ENCODE measurements at regions not wholly inside any gene's neighbourhood (a gene's known extent, or its start where the extent isn't known, plus 50 kb on each side); places are given as distances from the start of the nearest gene placed in this dataset.

DNA sequence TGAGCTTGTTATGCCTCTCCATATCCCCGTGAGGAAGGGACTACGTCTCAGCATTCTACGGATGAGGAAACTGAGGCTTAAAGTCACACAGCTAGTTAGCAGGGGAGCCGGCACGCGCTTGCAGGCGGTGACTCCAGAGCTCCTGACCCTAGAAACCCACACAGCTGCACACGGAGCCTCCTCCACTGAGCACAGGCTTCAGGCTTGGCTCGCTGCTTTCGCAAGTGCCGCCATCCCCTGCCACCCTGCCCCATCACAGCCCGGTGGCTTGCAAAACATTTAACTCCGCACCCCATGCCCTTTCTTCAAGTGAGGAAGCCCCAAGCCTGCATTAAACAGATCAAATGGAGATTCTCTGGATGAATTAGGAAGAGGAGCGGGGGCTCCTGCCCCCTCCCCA lies 138.3 kb downstream of the HSD17B3 start:
- no peak for DNase-seq
- Histone ChIP-seq H3K36me3 (replicated peaks; ENCODE audit: control insufficient read depth, insufficient read depth, low read length) (no peaks in the 10 kb centered on the region), H3K4me3 (ENCODE audit: insufficient read depth, low read depth, low read length) (no peak overlapping the region), H3K27me3 (ENCODE audit: control insufficient read depth, insufficient read depth, low read length) (no peaks in the 10 kb centered on the region; the same call in 1 of the 2 replicates)

DNA sequence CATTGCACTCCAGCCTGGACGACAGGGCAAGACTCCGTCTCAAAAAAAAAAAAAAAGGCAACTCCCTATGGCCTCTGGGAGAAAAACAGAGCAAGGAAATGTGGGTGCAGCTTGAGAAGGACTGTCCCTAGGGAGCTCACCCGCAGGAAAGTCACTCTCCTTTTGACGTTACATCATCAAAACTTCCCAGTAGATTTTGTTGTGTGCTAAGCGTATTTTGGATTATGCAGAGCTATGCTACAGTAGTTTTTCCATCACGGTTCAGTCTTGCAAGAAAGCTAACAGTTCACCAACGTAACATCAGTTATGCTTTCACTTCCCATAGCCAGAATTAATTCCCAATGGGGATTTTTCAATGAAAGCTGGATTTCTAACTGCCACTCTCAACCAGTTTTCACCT lies 138.8 kb downstream of the HSD17B3 start:
- H3K4me3 ChIP-seq (ENCODE audit: insufficient read depth, low read depth, low read length): no peak overlapping the region
- H3K27me3 ChIP-seq (ENCODE audit: control insufficient read depth, insufficient read depth, low read length): no peaks in the 10 kb centered on the region; the same call in 1 of the 2 replicates
- H3K36me3 ChIP-seq (replicated peaks; ENCODE audit: control insufficient read depth, insufficient read depth, low read length): no peaks in the 10 kb centered on the region
- DNase-seq: no peak

DNA sequence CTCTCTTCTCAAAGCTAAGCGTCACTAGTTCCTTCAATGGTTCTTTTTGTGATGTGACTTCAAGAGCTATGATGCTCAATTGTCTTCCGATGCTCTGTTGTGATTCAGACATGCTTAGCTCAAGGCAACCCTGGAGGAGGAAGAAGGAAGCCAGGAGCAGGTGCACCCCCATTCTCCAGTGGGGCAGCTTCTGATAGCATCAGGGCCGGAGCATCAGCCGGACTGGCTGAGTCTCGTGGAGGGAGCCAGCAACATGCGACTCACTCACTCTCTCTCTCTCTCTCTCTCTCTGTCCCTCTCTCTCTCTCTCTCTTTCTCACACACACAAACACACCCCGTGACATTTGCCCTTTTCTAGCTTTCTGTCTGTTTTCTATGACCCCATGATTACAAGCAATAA lies 140.2 kb downstream of the HSD17B3 start:
- Histone ChIP-seq H3K36me3 (replicated peaks; ENCODE audit: control insufficient read depth, insufficient read depth, low read length) (no peaks in the 10 kb centered on the region), H3K27me3 (ENCODE audit: control insufficient read depth, insufficient read depth, low read length) (no peaks in the 10 kb centered on the region; the same call in 1 of the 2 replicates), H3K4me3 (ENCODE audit: insufficient read depth, low read depth, low read length) (no peak overlapping the region)
- no peak for DNase-seq

DNA sequence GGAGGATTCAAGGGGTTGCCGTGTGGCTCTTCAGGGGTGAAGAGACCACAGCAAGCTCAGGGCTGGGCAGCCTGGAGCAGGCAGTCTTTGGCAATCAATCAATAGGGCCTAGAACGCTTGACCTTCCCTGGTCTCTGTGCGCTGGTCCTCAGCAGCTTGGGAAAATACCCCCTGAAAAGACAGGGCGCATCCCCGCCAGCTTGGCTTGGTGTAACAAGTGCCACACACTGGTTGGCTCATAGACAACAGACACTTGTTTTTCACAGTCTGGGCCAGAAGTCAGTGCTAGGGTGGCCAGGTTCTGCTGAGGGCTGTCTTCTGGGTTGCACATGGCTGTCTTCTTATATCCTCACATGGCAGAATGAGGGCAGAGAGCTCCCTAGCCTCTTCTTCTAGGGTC lies 141.1 kb downstream of the HSD17B3 start:
- Histone ChIP-seq H3K4me3 (ENCODE audit: insufficient read depth, low read depth, low read length) (no peak overlapping the region), H3K27me3 (ENCODE audit: control insufficient read depth, insufficient read depth, low read length) (no peaks in the 10 kb centered on the region; the same call in 1 of the 2 replicates), H3K36me3 (replicated peaks; ENCODE audit: control insufficient read depth, insufficient read depth, low read length) (no peaks in the 10 kb centered on the region)
- no peak for DNase-seq

DNA sequence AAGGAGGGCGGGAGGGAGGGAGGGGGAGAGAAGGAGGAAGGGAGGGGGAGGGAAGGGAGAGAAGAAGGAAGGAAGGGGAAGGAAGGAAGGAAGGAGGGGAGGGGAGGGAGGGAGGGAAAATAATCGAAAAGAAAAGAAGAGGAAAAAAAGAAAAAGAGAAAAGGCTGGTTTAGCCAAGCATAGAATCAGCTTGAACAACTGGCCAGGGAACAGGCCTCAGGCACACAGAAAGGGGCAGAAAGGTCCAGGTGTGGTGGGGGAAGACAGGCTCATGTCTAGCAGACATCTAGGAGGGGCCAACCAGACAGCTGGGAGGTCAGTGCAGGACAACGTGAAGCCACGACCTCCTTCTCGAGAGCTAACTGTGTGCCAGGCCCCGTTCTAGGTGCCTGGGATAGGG lies 141.8 kb downstream of the HSD17B3 start:
- Histone ChIP-seq H3K27me3 (ENCODE audit: control insufficient read depth, insufficient read depth, low read length) (no peaks in the 10 kb centered on the region; the same call in 1 of the 2 replicates), H3K4me3 (ENCODE audit: insufficient read depth, low read depth, low read length) (no peak overlapping the region), H3K36me3 (replicated peaks; ENCODE audit: control insufficient read depth, insufficient read depth, low read length) (no peaks in the 10 kb centered on the region)
- no peak for DNase-seq

DNA sequence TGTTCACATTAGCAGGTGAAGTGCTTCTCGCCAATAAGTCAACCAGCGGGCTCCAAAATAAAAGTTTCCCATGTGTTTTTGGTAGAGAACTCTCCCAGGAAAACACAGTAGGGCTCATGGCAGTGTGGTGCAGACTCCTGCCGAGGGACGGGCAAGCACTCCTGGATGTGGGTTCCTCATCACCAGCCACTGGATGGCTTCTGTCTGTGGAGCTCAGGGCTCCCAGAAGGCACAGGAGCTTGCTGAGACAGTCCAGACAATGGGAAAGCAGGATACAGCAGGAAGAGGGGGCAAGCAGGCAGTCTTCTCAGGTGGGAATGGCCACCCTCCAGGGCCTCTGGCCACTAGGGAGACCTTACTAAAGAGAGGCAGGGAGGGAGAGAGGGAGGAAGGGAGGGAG lies 142.4 kb downstream of the HSD17B3 start:
- no peak overlapping the region for H3K4me3 ChIP-seq (ENCODE audit: insufficient read depth, low read depth, low read length)
- DNase-seq: no peak
- no peaks in the 10 kb centered on the region for H3K36me3 ChIP-seq (replicated peaks; ENCODE audit: control insufficient read depth, insufficient read depth, low read length)
- H3K27me3 ChIP-seq (ENCODE audit: control insufficient read depth, insufficient read depth, low read length): no peaks in the 10 kb centered on the region; the same call in 1 of the 2 replicates

DNA sequence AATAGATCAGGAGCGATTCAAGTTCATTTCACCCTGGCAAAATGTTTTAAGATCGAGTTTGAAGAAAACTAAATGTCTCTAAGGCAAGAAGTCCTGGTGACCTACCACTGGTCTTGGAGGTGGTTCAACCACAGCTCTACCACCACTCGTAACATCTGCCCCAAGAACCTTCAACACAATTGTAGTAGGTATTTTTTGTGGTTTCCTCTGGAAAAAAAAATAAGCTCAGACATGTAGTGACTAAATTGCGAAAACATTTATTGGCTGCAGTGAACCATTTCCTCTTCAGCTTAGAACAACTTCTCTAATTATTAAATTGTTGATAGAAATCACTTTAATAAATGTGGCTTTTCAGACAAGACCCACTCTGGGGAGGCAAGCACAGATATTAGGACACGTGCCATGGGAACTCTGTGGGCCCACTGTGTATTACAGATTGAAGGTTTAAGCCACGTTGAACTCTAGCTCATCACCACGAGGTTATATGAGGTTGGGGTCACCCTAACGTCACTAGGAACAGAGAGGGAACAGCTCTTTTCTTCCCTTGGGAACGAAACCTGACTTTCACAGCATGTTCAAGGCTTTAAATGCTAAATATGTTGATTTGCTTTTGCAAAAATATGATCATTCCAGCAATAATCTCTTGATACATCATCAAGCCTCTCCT lies 142.9 kb downstream of the HSD17B3 start:
- H3K27me3 ChIP-seq (ENCODE audit: control insufficient read depth, insufficient read depth, low read length): no peaks in the 10 kb centered on the region; the same call in 1 of the 2 replicates
- no peak for DNase-seq

DNA sequence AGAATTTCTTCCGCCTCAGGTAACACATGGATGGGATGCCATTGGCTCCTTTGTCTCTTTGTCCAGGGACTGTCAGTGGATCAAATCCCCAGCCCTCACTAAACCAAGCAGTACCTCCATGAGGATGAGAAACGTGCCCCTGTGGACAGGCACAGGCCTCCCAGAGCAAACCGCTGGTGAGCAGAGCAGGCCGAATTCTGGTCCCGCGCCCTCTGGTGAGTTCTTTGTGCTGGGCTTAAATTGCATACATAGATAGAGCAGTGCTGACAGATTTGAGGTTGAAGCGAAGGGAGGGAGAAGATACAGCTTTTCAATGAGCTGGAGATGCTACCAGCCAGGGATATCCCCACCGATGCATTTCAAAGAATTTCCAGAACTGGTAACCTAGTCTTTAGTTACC lies 143.8 kb downstream of the HSD17B3 start:
- no peaks in the 10 kb centered on the region for H3K36me3 ChIP-seq (replicated peaks; ENCODE audit: control insufficient read depth, insufficient read depth, low read length)
- H3K4me3 ChIP-seq (ENCODE audit: insufficient read depth, low read depth, low read length): no peak overlapping the region
- H3K27me3 ChIP-seq (ENCODE audit: control insufficient read depth, insufficient read depth, low read length): no peaks in the 10 kb centered on the region; the same call in 1 of the 2 replicates
- DNase-seq: no peak

More for the DNA sequence above, 142.9 kb downstream of the HSD17B3 start:
- Histone ChIP-seq H3K4me3 (ENCODE audit: insufficient read depth, low read depth, low read length) (no peak overlapping the region), H3K36me3 (replicated peaks; ENCODE audit: control insufficient read depth, insufficient read depth, low read length) (no peaks in the 10 kb centered on the region)

DNA sequence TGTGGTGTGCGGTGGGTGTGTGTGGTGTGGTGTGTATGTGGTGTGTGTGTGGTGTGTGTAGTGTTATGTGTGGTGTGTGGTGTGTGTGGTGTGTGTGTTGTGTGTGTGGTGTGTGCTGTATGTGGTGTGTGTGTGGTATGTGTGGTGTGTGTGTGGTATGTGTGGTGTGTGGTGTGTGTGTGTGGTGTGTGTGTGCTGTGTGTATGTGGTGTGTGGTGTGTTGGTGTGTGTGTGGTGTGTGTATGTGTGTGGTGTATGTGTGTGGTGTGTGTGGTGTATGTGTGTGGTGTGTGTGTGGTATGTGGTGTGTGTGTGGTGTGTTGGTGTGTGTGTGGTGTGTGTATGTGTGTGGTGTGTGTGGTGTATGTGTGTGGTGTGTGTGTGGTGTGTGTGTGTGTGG lies 144.3 kb downstream of the HSD17B3 start:
- no peaks in the 10 kb centered on the region; the same call in 1 of the 2 replicates for H3K27me3 ChIP-seq (ENCODE audit: control insufficient read depth, insufficient read depth, low read length)
- no peak for DNase-seq
- no peak overlapping the region for H3K4me3 ChIP-seq (ENCODE audit: insufficient read depth, low read depth, low read length)
- no peaks in the 10 kb centered on the region for H3K36me3 ChIP-seq (replicated peaks; ENCODE audit: control insufficient read depth, insufficient read depth, low read length)

DNA sequence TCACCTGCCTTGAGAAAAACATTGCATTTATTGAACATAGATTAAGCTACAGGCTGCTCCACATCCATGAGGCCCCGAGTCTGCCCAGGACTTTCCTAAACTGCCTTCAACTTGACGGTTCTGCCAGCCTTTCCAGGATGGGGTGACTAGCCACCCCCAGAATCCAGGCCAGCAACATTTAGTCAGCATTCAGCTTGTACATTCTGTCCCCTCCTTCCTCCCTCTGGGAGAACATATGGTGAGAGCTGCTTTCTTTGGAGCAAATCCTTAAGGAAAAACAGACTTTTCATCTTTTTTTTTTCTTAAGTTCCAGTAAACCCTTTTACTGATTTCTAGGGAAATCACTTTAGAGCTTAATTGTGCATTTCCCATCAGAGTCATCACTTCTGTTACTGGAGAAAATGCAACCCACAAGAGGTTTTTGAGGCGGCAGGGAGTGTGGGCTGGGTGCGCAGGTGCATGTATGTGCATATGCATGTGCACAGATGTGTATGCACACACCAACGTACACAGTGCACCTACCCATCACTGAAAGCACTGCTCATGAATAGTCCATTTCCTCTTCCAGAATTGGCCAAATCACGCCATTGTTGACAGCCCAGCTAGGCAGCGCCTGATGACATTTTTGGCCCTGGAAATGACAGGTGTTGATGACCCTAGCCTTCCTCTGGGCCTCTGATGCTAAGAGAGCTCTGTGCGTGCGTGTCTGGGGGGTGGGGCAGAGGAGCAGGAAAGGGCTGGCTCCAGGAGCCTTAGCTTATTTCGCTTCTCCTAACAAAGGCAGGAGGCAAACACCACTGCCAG lies 145.6 kb downstream of the HSD17B3 start:
- DNase-seq: peak; percentile 51

DNA sequence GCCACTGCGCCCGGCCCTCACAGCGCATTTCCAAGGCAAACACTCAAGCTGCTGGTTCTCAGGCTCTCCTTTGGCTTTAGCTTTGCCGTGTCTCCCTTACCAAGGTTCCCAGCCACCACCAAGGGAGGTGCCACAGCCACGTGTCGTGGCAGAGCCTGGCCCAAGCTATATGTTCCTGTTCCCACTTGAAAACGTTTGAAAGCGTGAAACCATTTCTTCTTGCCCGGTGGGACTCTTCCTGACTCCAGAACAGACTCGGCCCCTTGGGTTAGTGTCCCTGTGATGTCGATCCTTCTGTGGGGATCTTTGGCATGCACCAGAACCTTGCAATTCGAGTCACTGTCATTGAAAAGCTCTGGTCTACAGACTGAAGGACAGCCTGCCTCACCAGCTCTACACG lies 147.9 kb downstream of the HSD17B3 start:
- no peak overlapping the region for H3K4me3 ChIP-seq (ENCODE audit: insufficient read depth, low read depth, low read length)
- no peaks in the 10 kb centered on the region for H3K36me3 ChIP-seq (replicated peaks; ENCODE audit: control insufficient read depth, insufficient read depth, low read length)
- H3K27me3 ChIP-seq (ENCODE audit: control insufficient read depth, insufficient read depth, low read length): no peaks in the 10 kb centered on the region
- no peak for DNase-seq

More for the DNA sequence above, 145.6 kb downstream of the HSD17B3 start:
- Histone ChIP-seq H3K36me3 (replicated peaks; ENCODE audit: control insufficient read depth, insufficient read depth, low read length) (no peaks in the 10 kb centered on the region), H3K4me3 (ENCODE audit: insufficient read depth, low read depth, low read length) (no peak overlapping the region), H3K27me3 (ENCODE audit: control insufficient read depth, insufficient read depth, low read length) (no peaks in the 10 kb centered on the region; the same call in 1 of the 2 replicates)

DNA sequence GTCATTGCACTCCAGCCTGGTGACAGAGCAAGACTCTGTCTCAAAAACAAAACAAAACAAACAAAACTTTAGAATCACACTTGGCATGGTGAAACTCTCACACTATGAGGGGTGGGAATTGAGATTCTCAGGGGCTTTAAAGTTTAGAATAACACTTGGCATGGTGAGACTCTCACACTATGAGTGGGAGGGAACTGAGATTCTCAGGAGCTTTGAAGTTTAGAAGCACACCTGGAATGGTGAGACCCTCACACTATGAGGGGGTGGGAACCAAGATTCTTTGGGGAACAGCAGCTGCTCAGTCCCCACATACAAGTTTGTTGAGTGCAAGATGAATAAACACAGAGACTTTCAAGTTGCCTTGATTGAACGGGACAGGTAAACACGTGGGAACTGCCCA lies 149.4 kb downstream of the HSD17B3 start:
- Histone ChIP-seq H3K27me3 (ENCODE audit: control insufficient read depth, insufficient read depth, low read length) (no peaks in the 10 kb centered on the region), H3K36me3 (replicated peaks; ENCODE audit: control insufficient read depth, insufficient read depth, low read length) (no peaks in the 10 kb centered on the region), H3K4me3 (ENCODE audit: insufficient read depth, low read depth, low read length) (no peak overlapping the region)
- DNase-seq: no peak

DNA sequence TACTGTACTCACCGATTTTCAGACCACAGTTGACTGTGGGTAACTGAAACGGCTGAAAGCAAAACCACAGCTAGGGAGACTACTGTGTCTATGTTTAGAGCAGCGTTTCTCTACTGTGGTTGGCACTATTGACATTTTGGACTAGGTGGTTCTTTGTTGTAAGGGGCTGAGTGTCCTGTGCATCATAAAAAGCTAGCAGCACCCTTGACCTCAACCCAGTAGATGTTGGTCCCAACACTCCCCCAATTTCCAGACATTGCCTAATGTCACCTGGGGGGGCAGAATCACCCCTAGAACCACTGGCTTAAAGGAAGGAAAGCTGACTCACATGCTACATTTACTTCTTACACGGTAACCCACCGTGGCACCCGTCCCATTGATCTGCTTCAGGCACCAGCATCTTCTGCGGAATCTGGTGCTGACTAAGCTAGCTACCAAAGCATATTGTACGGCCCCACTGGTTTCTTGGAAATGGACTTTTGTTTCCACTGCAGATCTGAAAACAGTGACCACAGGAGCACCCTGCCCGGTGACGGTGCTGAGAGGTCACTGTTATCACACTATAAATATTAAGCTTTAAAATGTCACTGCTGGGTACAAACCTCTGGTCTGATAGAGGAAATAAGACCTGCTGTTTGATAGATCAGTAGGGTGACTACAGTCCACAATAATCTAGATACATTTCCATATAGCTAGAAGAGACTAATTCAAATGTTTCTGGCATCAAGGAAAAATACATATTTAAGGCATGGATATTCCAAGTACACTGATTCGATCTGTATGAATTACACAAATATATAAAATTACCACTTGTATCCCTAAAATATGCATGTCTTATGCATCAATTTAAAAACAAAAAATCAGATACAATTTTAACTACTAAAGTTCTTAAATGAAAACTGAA lies 151.4 kb downstream of the HSD17B3 start:
- H3K4me3 ChIP-seq (ENCODE audit: insufficient read depth, low read depth, low read length): no peak overlapping the region
- H3K27me3 ChIP-seq (ENCODE audit: control insufficient read depth, insufficient read depth, low read length): no peaks in the 10 kb centered on the region
- DNase-seq: no peak
- H3K36me3 ChIP-seq (replicated peaks; ENCODE audit: control insufficient read depth, insufficient read depth, low read length): no peaks in the 10 kb centered on the region

DNA sequence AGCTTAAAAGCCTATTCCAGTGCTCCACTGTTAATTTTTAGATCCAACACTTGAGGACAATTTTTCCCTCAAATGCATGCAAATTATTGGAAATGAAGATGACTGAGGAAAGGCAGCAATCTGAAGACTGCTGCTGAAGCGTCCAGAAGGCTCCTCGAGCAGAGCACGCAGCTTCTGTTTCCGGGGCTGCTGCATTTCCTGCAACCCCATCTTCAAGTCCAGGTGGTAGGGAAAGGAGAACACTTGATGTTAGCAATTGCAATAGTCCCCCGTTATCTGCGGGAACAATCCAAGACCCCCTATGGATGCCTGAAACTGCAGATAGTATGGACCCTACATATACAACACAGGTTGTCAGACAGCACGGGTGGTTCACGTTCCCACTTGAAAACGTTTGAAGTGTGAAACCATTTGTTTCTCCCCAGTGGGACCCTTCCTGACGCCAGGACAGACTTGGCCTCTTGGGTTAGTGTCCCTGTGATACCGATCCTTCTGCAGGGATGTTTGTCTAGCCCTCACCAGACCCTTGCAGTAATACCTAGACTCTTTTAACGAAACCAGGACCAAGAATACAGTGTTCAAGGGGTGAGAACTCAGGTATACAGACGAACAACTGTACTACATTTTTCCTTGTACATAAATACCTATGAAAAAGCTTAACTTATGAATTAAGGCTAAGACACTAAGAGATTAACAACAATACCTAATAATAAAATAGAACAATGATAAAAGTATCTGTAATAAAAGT lies 152.3 kb downstream of the HSD17B3 start:
- Histone ChIP-seq H3K4me3 (ENCODE audit: insufficient read depth, low read depth, low read length) (no peak overlapping the region), H3K27me3 (ENCODE audit: control insufficient read depth, insufficient read depth, low read length) (no peaks in the 10 kb centered on the region), H3K36me3 (replicated peaks; ENCODE audit: control insufficient read depth, insufficient read depth, low read length) (no peaks in the 10 kb centered on the region)
- DNase-seq: no peak
